ENCODE measurements at regions not wholly inside any gene's neighbourhood (a gene's known extent, or its start where the extent isn't known, plus 50 kb on each side); places are given as distances from the start of the nearest gene placed in this dataset.
"Not testable (repeated sequence)": the region's sequence is repeated elsewhere in the genome, so short reads cannot be mapped to it uniquely, and the experiment has no call there.

DNA sequence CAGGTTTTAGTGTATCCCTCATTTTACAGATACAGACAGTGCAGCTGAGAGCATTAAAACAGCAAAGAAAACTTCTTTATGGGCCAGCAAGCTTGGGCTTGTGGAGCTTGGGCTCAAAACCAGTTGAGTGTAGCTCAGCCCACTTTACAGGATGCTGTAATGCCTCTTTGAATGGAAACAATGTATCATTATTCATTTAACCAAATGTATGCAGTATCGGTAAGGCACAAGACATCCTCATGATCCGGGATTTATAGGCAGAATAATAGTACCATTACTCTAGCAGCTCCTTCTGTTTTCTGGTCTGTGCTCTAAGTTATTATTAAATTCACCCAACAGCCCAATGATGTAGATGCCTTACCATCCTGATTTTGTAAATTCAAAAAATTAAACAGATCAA is 575.1 kb upstream of the CDH7 start:
- Mint-ChIP-seq H3K4me3 (no peak overlapping the region), H3K36me3 (ENCODE audit: insufficient read depth) (no peaks in the 10 kb centered on the region), H3K27me3 (no peaks in the 10 kb centered on the region), H3K4me1 (no peaks in the 10 kb centered on the region), H3K27ac (ENCODE audit: low read depth) (no peak overlapping the region), H3K9me3 (peaks cover 11% of the 10 kb centered on the region)
- no peak for DNase-seq (ENCODE audit: low spot score in 2 of 2)
- ATAC-seq (replicated peaks; ENCODE audit: extremely low read depth, poor library complexity, severe bottlenecking), result no peak

GRCh38 chr18:65162086-65162485 is 588.7 kb upstream of the CDH7 start:
- not testable (repeated sequence) for ATAC-seq (replicated peaks; ENCODE audit: extremely low read depth, poor library complexity, severe bottlenecking); H3K4me3 Mint-ChIP-seq; H3K27ac Mint-ChIP-seq (ENCODE audit: low read depth); H3K27me3 Mint-ChIP-seq; H3K4me1 Mint-ChIP-seq; H3K36me3 Mint-ChIP-seq (ENCODE audit: insufficient read depth); DNase-seq (ENCODE audit: low spot score in 2 of 2)
- H3K9me3 Mint-ChIP-seq, result peaks cover 13% of the 10 kb centered on the region

DNA sequence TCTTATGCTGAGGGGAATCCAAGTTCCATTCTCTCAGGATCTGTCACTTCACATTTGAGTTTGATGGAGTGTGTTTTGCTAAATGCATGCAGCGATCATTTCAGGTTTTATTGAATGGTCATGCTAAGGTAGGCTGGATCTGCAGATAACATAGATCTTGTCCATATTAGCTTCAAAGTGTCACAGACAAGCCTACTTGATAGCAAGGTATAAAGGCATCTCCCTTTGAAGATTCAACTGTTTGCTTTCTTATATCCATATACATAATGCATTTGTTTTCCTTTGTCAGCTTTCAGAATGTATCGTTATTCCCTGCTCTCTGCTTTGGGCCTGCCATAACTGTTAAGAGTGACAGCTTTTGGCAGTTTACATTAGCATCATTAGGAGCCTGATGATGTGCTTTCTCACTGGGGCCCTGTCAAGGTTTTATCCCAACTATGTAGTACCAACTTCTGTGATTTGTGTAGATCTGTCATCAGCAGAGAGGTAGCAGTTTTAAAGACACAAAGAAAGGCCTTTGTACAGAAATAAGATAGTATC is 604.3 kb upstream of the CDH7 start:
- Mint-ChIP-seq H3K4me1 (no peaks in the 10 kb centered on the region), H3K4me3 (no peak overlapping the region), H3K9me3 (peaks cover 15% of the 10 kb centered on the region), H3K27me3 (no peaks in the 10 kb centered on the region), H3K36me3 (ENCODE audit: insufficient read depth) (no peaks in the 10 kb centered on the region), H3K27ac (ENCODE audit: low read depth) (no peak overlapping the region)
- ATAC-seq (replicated peaks; ENCODE audit: extremely low read depth, poor library complexity, severe bottlenecking) (no peak), DNase-seq (ENCODE audit: low spot score in 2 of 2) (no peak)

GRCh38 chr18:65145312-65145711 is 605.5 kb upstream of the CDH7 start:
- Mint-ChIP-seq H3K27ac (ENCODE audit: low read depth) (no peak overlapping the region), H3K36me3 (ENCODE audit: insufficient read depth) (no peaks in the 10 kb centered on the region), H3K4me1 (no peaks in the 10 kb centered on the region), H3K4me3 (no peak overlapping the region), H3K27me3 (no peaks in the 10 kb centered on the region), H3K9me3 (peaks cover 15% of the 10 kb centered on the region)
- DNase-seq (ENCODE audit: low spot score in 2 of 2) (no peak), ATAC-seq (replicated peaks; ENCODE audit: extremely low read depth, poor library complexity, severe bottlenecking) (no peak)

DNA sequence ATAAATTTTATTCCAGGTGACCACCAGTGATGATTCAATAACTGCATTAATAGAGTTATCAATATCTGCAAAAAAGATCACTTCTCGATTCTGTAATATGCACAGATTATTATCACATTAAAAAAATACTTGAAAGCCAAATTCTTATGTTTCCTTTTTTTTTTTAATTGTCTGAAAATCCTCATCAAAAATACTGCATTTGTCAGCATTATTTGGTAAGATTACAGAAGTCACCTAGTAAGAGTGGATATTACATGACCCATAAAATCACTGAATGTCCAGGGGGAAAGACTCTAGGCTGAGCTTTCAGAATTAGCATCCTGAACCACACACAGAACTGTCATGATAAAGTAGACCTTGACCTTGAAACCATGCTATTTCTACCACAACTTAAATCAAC is 617.2 kb upstream of the CDH7 start:
- no peaks in the 10 kb centered on the region for H3K36me3 Mint-ChIP-seq (ENCODE audit: insufficient read depth)
- ATAC-seq (replicated peaks; ENCODE audit: extremely low read depth, poor library complexity, severe bottlenecking) (no peak), DNase-seq (ENCODE audit: low spot score in 2 of 2) (no peak)
- no peaks in the 10 kb centered on the region for H3K27me3 Mint-ChIP-seq
- H3K4me1 Mint-ChIP-seq, result no peaks in the 10 kb centered on the region
- no peak overlapping the region for H3K4me3 Mint-ChIP-seq
- H3K9me3 Mint-ChIP-seq, result peaks cover 14% of the 10 kb centered on the region
- H3K27ac Mint-ChIP-seq (ENCODE audit: low read depth), result no peak overlapping the region

DNA sequence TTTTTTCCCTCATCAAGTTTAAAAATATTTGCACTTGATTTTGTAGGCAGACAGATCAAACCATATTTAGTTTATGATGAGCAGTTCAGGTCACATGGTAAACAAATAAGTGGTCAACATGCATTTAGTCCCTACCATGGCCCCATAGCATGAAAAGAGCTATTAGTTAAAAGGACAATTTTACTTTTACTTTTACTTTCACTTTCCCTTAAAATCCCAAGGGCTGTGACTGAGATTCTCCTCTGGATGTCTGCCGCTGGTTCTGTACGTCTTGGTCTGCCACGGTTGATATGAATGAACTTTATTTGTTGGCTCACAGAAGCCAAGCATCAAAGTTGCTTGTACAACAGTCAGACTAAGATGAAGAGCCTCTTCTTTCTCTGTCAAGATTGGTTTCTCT is 626.2 kb upstream of the CDH7 start:
- H3K27ac Mint-ChIP-seq (ENCODE audit: low read depth), result no peak overlapping the region
- H3K9me3 Mint-ChIP-seq, result peaks cover 20% of the 10 kb centered on the region
- H3K36me3 Mint-ChIP-seq (ENCODE audit: insufficient read depth), result no peaks in the 10 kb centered on the region
- DNase-seq (ENCODE audit: low spot score in 2 of 2) (no peak), ATAC-seq (replicated peaks; ENCODE audit: extremely low read depth, poor library complexity, severe bottlenecking) (no peak)
- H3K27me3 Mint-ChIP-seq, result no peaks in the 10 kb centered on the region
- H3K4me1 Mint-ChIP-seq, result no peaks in the 10 kb centered on the region
- H3K4me3 Mint-ChIP-seq, result no peak overlapping the region

GRCh38 chr18:65103864-65104263 is 646.9 kb upstream of the CDH7 start:
- Mint-ChIP-seq H3K36me3 (ENCODE audit: insufficient read depth) (peaks cover 2% of the 10 kb centered on the region), H3K27me3 (no peaks in the 10 kb centered on the region), H3K4me3 (no peak overlapping the region), H3K27ac (ENCODE audit: low read depth) (no peak overlapping the region), H3K4me1 (no peaks in the 10 kb centered on the region), H3K9me3 (peaks cover 21% of the 10 kb centered on the region)
- ATAC-seq (replicated peaks; ENCODE audit: extremely low read depth, poor library complexity, severe bottlenecking) (no peak), DNase-seq (ENCODE audit: low spot score in 2 of 2) (no peak)

- Mint-ChIP-seq H3K27me3 (no peaks in the 10 kb centered on the region), H3K9me3 (peaks cover 11% of the 10 kb centered on the region), H3K27ac (ENCODE audit: low read depth) (no peak overlapping the region), H3K4me1 (no peaks in the 10 kb centered on the region), H3K4me3 (no peak overlapping the region), H3K36me3 (ENCODE audit: insufficient read depth) (no peaks in the 10 kb centered on the region)
- no peak for DNase-seq (ENCODE audit: low spot score in 2 of 2)
- no peak for ATAC-seq (replicated peaks; ENCODE audit: extremely low read depth, poor library complexity, severe bottlenecking)
Observed at GRCh38 chr18:65093346-65093745, 657.5 kb upstream of the CDH7 start.

DNA sequence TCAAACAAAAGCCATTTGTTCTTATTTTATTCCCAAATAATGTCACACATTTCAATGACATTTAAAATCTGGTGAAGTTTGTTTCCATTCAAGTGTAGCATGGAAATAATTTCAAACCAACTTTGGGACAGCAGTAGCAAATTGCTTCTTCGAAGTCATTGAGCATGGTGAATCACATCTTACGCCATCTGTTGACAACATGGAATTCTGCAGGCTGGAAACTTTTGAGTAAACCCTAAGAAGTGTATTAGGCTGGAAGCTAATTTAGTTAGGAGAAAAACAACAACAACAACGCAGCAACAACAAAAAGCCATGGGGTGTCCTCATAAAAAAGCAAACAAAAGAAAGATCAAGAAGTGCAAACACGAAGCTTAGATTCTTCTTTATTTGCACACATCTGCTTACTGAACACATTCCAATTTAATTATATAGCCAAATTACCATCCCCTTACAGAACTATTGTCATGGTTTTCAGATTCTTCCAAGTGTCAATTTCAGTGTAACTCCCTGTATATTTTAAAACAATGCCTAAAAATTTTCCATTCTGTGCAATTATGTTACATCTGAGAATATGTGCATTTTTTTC is 659.0 kb upstream of the CDH7 start:
- H3K4me3 Mint-ChIP-seq, result no peak overlapping the region
- no peaks in the 10 kb centered on the region for H3K27me3 Mint-ChIP-seq
- H3K36me3 Mint-ChIP-seq (ENCODE audit: insufficient read depth), result no peaks in the 10 kb centered on the region
- no peak overlapping the region for H3K27ac Mint-ChIP-seq (ENCODE audit: low read depth)
- DNase-seq (ENCODE audit: low spot score in 2 of 2) (no peak), ATAC-seq (replicated peaks; ENCODE audit: extremely low read depth, poor library complexity, severe bottlenecking) (no peak)
- no peaks in the 10 kb centered on the region for H3K4me1 Mint-ChIP-seq
- H3K9me3 Mint-ChIP-seq, result peaks cover 11% of the 10 kb centered on the region

DNA sequence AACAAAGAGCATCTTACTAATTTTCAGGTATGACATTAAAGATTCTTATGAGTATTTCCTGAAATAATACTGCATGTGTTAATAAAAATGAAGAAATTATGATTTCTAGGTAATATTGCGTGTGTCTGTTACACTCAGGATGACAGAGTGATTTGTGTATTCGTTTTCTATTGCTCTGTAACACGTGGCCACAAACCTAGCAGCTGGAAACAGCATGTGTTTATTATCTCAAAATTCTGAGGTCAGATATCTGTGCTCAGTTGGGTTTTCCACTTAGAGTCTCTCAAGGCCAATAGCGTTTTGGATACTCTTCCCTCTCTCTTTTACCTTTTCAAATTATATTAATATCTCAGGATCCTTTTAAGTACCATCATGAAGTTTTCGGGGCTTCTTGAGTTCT is 667.9 kb upstream of the CDH7 start:
- DNase-seq (ENCODE audit: low spot score in 2 of 2), result no peak
- Mint-ChIP-seq H3K4me1 (no peaks in the 10 kb centered on the region), H3K36me3 (ENCODE audit: insufficient read depth) (no peaks in the 10 kb centered on the region), H3K27me3 (no peaks in the 10 kb centered on the region), H3K9me3 (peaks cover 5% of the 10 kb centered on the region), H3K4me3 (no peak overlapping the region), H3K27ac (ENCODE audit: low read depth) (no peak overlapping the region)
- ATAC-seq (replicated peaks; ENCODE audit: extremely low read depth, poor library complexity, severe bottlenecking), result no peak

GRCh38 chr18:65081786-65082185 is 669.0 kb upstream of the CDH7 start:
- H3K27ac Mint-ChIP-seq (ENCODE audit: low read depth), result no peak overlapping the region
- peaks cover 5% of the 10 kb centered on the region for H3K9me3 Mint-ChIP-seq
- H3K4me1 Mint-ChIP-seq, result no peaks in the 10 kb centered on the region
- H3K27me3 Mint-ChIP-seq, result no peaks in the 10 kb centered on the region
- no peak for DNase-seq (ENCODE audit: low spot score in 2 of 2)
- H3K4me3 Mint-ChIP-seq, result no peak overlapping the region
- H3K36me3 Mint-ChIP-seq (ENCODE audit: insufficient read depth), result no peaks in the 10 kb centered on the region
- no peak for ATAC-seq (replicated peaks; ENCODE audit: extremely low read depth, poor library complexity, severe bottlenecking)

DNA sequence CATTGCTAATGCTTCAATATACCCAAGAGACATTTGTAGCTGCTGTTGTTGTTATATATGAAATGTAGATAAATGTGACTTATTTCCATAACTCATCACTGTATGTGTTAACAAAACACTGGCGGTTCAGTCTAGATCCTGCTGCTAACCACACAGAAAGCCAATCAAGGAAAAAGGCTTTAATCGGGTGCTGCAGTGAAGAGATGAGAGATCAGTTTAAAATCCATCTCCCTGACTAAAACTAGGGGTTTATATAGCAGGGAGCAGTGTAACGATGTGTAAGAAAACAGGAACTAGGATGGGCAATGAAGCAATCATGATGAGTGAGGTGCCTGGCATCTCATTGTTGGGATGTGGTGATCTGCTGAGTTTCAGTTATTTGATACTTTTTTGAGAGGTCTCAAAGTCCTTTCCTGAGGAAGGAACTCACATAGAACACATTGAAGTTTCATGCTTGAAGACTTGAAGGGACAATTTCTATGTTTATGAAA is 677.7 kb upstream of the CDH7 start:
- H3K9me3 Mint-ChIP-seq, result peaks cover 10% of the 10 kb centered on the region
- H3K4me1 Mint-ChIP-seq, result no peaks in the 10 kb centered on the region
- H3K4me3 Mint-ChIP-seq, result no peak overlapping the region
- no peak for ATAC-seq (replicated peaks; ENCODE audit: extremely low read depth, poor library complexity, severe bottlenecking)
- no peaks in the 10 kb centered on the region for H3K27me3 Mint-ChIP-seq
- H3K27ac Mint-ChIP-seq (ENCODE audit: low read depth), result no peak overlapping the region
- DNase-seq (ENCODE audit: low spot score in 2 of 2), result no peak
- H3K36me3 Mint-ChIP-seq (ENCODE audit: insufficient read depth), result no peaks in the 10 kb centered on the region

GRCh38 chr18:65057439-65058083 is 693.3 kb upstream of the CDH7 start:
- Mint-ChIP-seq H3K27ac (ENCODE audit: low read depth) (no peak overlapping the region), H3K4me1 (no peaks in the 10 kb centered on the region), H3K27me3 (no peaks in the 10 kb centered on the region), H3K9me3 (peaks cover 11% of the 10 kb centered on the region), H3K4me3 (no peak overlapping the region), H3K36me3 (ENCODE audit: insufficient read depth) (no peaks in the 10 kb centered on the region)
- DNase-seq (ENCODE audit: low spot score in 2 of 2) (no peak), ATAC-seq (replicated peaks; ENCODE audit: extremely low read depth, poor library complexity, severe bottlenecking) (no peak)
